H1 (cell line): ENCODE measurements at regions not wholly inside any gene's neighbourhood (a gene's known extent, or its start where the extent isn't known, plus 50 kb on each side); places are given as distances from the start of the nearest gene placed in this dataset.

Source experiments
- CTCF ChIA-PET: fragments of 300-600 bp; sonication (Branson Sonifier 250); formaldehyde crosslinking; loops from one replicate; lab custom pipeline; 2021; ENCODE audit not compliant: partially characterized antibody; lab: Charles Lee
- POLR2A ChIA-PET: fragments of 300-600 bp; sonication (Branson Sonifier 250); formaldehyde crosslinking; loops from one replicate; lab custom pipeline; 2021; ENCODE audit warnings: inconsistent platforms; ENCODE audit not compliant: partially characterized antibody; lab: Charles Lee
- DNase-seq, 2 experiments: peaks; one replicate each; pipeline versions ENCODE4 v3.0.0 to v3.0.0-alpha.2; 2010 to 2022; ENCODE audit warnings: low spot score in 2 of 2, low read depth in 1 of 2, mixed read lengths in 1 of 2
- FAIRE-seq: peaks from 2 replicates; lab custom pipeline; 2011; peaks lifted over from hg19 to GRCh38; lab: Jason Lieb, UNC
- H2AFZ ChIP-seq: 2 replicates; pipeline ENCODE4 v1.8.1; 2012; ENCODE audit warnings: low read length, inconsistent platforms
- H2AK5ac ChIP-seq: 2 replicates; pipeline ENCODE4 v1.6.1; 2013; ENCODE audit warnings: low read depth, low read length
- H2BK120ac ChIP-seq: replicated peaks from 2 replicates; pipeline ENCODE3; 2013; ENCODE audit warnings: low read depth, low read length, inconsistent platforms
- H2BK12ac ChIP-seq: 2 replicates; pipeline ENCODE4 v1.6.1; 2013; ENCODE audit warnings: low read depth, low read length
- H2BK15ac ChIP-seq: 2 replicates; pipeline ENCODE4 v1.6.1; 2013; ENCODE audit warnings: low read length
- H2BK20ac ChIP-seq: 2 replicates; pipeline ENCODE4 v1.6.1; 2013; ENCODE audit warnings: low read length
- H2BK5ac ChIP-seq: 2 replicates; pipeline ENCODE4 v1.6.1; 2013; ENCODE audit warnings: low read depth, low read length
- H3K14ac ChIP-seq: 2 replicates; pipeline ENCODE4 v1.6.1; 2013; ENCODE audit warnings: inconsistent platforms; ENCODE audit not compliant: insufficient read length
- H3K18ac ChIP-seq: 2 replicates; pipeline ENCODE4 v1.6.1; 2013; ENCODE audit warnings: low read length; ENCODE audit errors: extremely low read depth
- H3K23ac ChIP-seq: 2 replicates; pipeline ENCODE4 v1.6.1; 2013; ENCODE audit warnings: inconsistent platforms; ENCODE audit not compliant: insufficient read length
- H3K23me2 ChIP-seq: 2 replicates; pipeline ENCODE4 v1.6.1; 2013; ENCODE audit warnings: low read depth, low read length
- H3K27ac ChIP-seq: 2 replicates; pipeline ENCODE4 v1.6.1; 2011; ENCODE audit warnings: low read depth, low read length, inconsistent platforms
- H3K27me3 ChIP-seq, 4 experiments: replicated peaks in 1 of 4; 1 replicate in 1 of 4; 2 replicates in 3 of 4; pipeline versions ENCODE4 v1.6.1 to v1.8.1; 2011 to 2013; ENCODE audit warnings: low read length in 3 of 4, mild to moderate bottlenecking in 3 of 4, inconsistent platforms in 2 of 4, mixed read lengths in 2 of 4, moderate library complexity in 1 of 4; ENCODE audit not compliant: control insufficient read depth in 3 of 4, insufficient read depth in 3 of 4; ENCODE audit errors: extremely low read depth in 1 of 4
- H3K36me3 ChIP-seq, 4 experiments: 2 replicates each; pipeline versions ENCODE4 v1.6.1 to v1.8.1; 2011 to 2013; ENCODE audit warnings: mild to moderate bottlenecking in 4 of 4, low read length in 3 of 4, moderate library complexity in 2 of 4, control low read depth in 1 of 4, inconsistent platforms in 1 of 4; ENCODE audit not compliant: insufficient read depth in 4 of 4, control insufficient read depth in 2 of 4
- H3K4ac ChIP-seq: replicated peaks from 2 replicates; pipeline ENCODE3; 2013; ENCODE audit warnings: low read length, low read depth, mixed read lengths, inconsistent platforms; ENCODE audit not compliant: insufficient read length
- H3K4me1 ChIP-seq, 4 experiments: replicated peaks in 1 of 4; 1 replicate in 1 of 4; 2 replicates in 3 of 4; pipeline versions ENCODE4 v1.6.1 to v1.8.1; 2011 to 2013; ENCODE audit warnings: low read length in 3 of 4, inconsistent platforms in 2 of 4, mixed read lengths in 1 of 4; ENCODE audit not compliant: insufficient read depth in 4 of 4, control insufficient read depth in 3 of 4
- H3K4me2 ChIP-seq, 2 experiments: 2 replicates each; pipeline versions ENCODE4 v1.6.1 to v1.8.1; 2011 to 2013; ENCODE audit warnings: low read depth in 2 of 2, low read length in 2 of 2, control low read depth in 1 of 2, inconsistent platforms in 1 of 2, mild to moderate bottlenecking in 1 of 2; ENCODE audit not compliant: insufficient read depth in 1 of 2
- H3K4me3 ChIP-seq, 4 experiments: fragments of 200-600, 300-600 bp in 1 of 4; sonication (generic), shearing (Covaris generic), sonication (Bioruptor Twin) in 1 of 4; 2 replicates each; pipeline versions ENCODE4 v1.5.1 to v1.8.1; 2011 to 2016; ENCODE audit warnings: low read length in 4 of 4, low read depth in 3 of 4, control low read depth in 2 of 4, inconsistent platforms in 2 of 4, mild to moderate bottlenecking in 2 of 4, mixed read lengths in 1 of 4, moderate library complexity in 1 of 4; ENCODE audit not compliant: insufficient read depth in 2 of 4; ENCODE audit errors: extremely low read depth in 1 of 4
- H3K56ac ChIP-seq: replicated peaks from 2 replicates; pipeline ENCODE3; 2013; ENCODE audit warnings: low read depth, mild to moderate bottlenecking, mixed read lengths, low read length, inconsistent platforms; ENCODE audit not compliant: insufficient read length
- H3K79me1 ChIP-seq: 2 replicates; pipeline ENCODE4 v1.6.1; 2013; ENCODE audit warnings: low read depth, low read length, control low read depth
- H3K79me2 ChIP-seq, 2 experiments: 2 replicates each; pipeline versions ENCODE4 v1.6.1 to v1.8.1; 2012 to 2013; ENCODE audit warnings: low read length in 2 of 2, mild to moderate bottlenecking in 2 of 2, inconsistent platforms in 1 of 2; ENCODE audit not compliant: insufficient read depth in 2 of 2, control insufficient read depth in 1 of 2
- H3K9ac ChIP-seq, 4 experiments: replicated peaks in 1 of 4; 1 replicate in 1 of 4; 2 replicates in 3 of 4; pipeline versions ENCODE4 v1.6.1 to v1.8.1; 2011 to 2013; ENCODE audit warnings: low read depth in 3 of 4, low read length in 3 of 4, control low read depth in 2 of 4, mild to moderate bottlenecking in 2 of 4, moderate library complexity in 2 of 4, inconsistent platforms in 1 of 4; ENCODE audit errors: extremely low read depth in 1 of 4
- H3K9me3 ChIP-seq, 2 experiments: 2 replicates each; pipeline versions ENCODE4 v1.6.1 to v1.8.1; 2012 to 2013; ENCODE audit warnings: mild to moderate bottlenecking in 2 of 2, moderate library complexity in 2 of 2, control low read depth in 1 of 2, inconsistent platforms in 1 of 2, low read depth in 1 of 2, low read length in 1 of 2, mixed read lengths in 1 of 2; ENCODE audit not compliant: insufficient read depth in 2 of 2
- H4K20me1 ChIP-seq, 2 experiments: replicated peaks in 1 of 2; 2 replicates each; pipeline versions ENCODE3 to v1.8.1; 2011 to 2013; ENCODE audit warnings: inconsistent platforms in 2 of 2, low read length in 2 of 2, mild to moderate bottlenecking in 1 of 2; ENCODE audit not compliant: insufficient read depth in 2 of 2, control insufficient read depth in 1 of 2
- H4K5ac ChIP-seq: 2 replicates; pipeline ENCODE4 v1.6.1; 2013; ENCODE audit warnings: low read length, low read depth, mixed read lengths, inconsistent platforms; ENCODE audit not compliant: insufficient read length
- H4K8ac ChIP-seq: 2 replicates; pipeline ENCODE4 v1.8.0; 2013; ENCODE audit warnings: mild to moderate bottlenecking, moderate library complexity, low read length, inconsistent platforms; ENCODE audit not compliant: insufficient read depth; ENCODE audit errors: extremely low read depth
- H4K91ac ChIP-seq: replicated peaks from 2 replicates; pipeline ENCODE3; 2013; ENCODE audit warnings: low read length, mixed read lengths, inconsistent platforms; ENCODE audit not compliant: insufficient read length
- CEBPB ChIP-seq: IDR thresholded peaks from 2 replicates; pipeline ENCODE4 v1.6.1; 2012; ENCODE audit warnings: low read depth, low read length
- CHD1 ChIP-seq: IDR thresholded peaks from 2 replicates; pipeline ENCODE4 v1.6.1; 2012; ENCODE audit warnings: low read depth, low read length, improper control_type of control experiment
- KDM1A ChIP-seq: fragments of 200-600, 300-600 bp; sonication (generic); IDR thresholded peaks from 2 replicates; pipeline ENCODE4 v1.7.1; 2016; ENCODE audit warnings: mild to moderate bottlenecking, low read length, borderline replicate concordance
- NRF1 ChIP-seq: IDR thresholded peaks from 2 replicates; pipeline ENCODE4 v1.6.1; 2011; ENCODE audit warnings: mild to moderate bottlenecking, low read depth, low read length, improper control_type of control experiment
- RFX5 ChIP-seq: IDR thresholded peaks from 2 replicates; pipeline ENCODE4 v1.6.1; 2011; ENCODE audit warnings: low read depth, low read length, improper control_type of control experiment, borderline replicate concordance
- RNF2 ChIP-seq: fragments of 200-900, 300-1000 bp; sonication (generic); IDR thresholded peaks from 2 replicates; pipeline ENCODE4 v1.7.1; 2016; ENCODE audit warnings: borderline replicate concordance, low read depth, mild to moderate bottlenecking, antibody characterized with exemption, low read length; ENCODE audit not compliant: poor library complexity, severe bottlenecking; ENCODE audit errors: missing control alignments
- RXRA ChIP-seq: IDR thresholded peaks from 2 replicates; pipeline ENCODE4 v1.6.1; 2011; ENCODE audit warnings: low read depth, mild to moderate bottlenecking, low read length, moderate library complexity; ENCODE audit not compliant: insufficient read depth
- SP2 ChIP-seq: IDR thresholded peaks from 2 replicates; pipeline ENCODE4 v1.6.1; 2012; ENCODE audit warnings: mild to moderate bottlenecking, low read length, inconsistent platforms
- SRF ChIP-seq: IDR thresholded peaks from 2 replicates; pipeline ENCODE4 v1.6.1; 2011; ENCODE audit warnings: mild to moderate bottlenecking, low read depth, low read length, moderate library complexity
- TBP ChIP-seq: IDR thresholded peaks from 2 replicates; pipeline ENCODE4 v1.6.1; 2011; ENCODE audit warnings: low read depth, low read length, improper control_type of control experiment
- WGBS, 2 experiments: shearing (Covaris generic) in 1 of 2; methylation state at CpG; one replicate each; pipeline versions ENCODE4 v1.1.6 to v1.1.7; 2013 to 2015; ENCODE audit warnings: low lambda C conversion rate in 2 of 2, mixed read lengths in 2 of 2, inconsistent platforms in 1 of 2, low coverage in 1 of 2, missing lambda C conversion rate in 1 of 2; ENCODE audit not compliant: insufficient replicate concordance in 2 of 2, insufficient coverage in 1 of 2, insufficient read length in 1 of 2; ENCODE audit errors: extremely low coverage in 1 of 2, missing lambda C conversion rate in 1 of 2; 5-methylcytosine and 5-hydroxymethylcytosine counted together

DNA sequence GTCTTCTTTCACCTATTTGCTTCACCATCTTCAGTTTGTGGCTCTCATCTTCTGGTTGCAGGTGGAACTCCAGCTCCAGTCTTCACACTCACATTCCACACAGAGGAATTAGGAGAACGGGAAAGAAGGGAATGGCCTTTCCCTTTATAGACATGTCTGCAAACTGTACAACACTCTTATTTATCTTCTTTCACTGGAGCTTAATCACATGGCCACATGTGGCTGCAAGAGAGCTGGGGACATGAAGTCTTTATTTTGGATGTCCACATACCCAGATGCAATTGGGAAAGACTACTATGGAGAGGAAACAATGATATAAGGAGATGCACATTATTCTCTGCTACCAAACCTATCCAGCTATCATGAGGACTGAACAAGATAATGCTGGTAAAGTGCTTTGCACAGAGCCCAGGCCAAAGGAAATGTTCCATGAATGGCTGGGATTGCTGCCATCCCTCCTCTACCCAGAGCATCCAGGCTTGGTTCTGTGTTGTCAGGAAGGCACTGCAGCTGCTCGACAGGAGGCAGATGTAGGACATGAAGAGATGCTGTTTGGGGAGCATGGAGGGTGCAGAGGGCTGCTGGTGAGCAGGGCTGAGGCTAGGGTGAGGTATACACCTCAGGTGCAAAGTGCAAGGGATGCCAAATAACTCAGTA is 183.8 kb upstream of the TBX20 start:
- Histone ChIP-seq H3K27me3 (no peaks in the 10 kb centered on the region), H3K9ac (no peak overlapping the region), H2BK15ac (no peak overlapping the region), H4K8ac (no peak overlapping the region), H2BK12ac (no peak overlapping the region), H3K56ac (no peak overlapping the region), H4K5ac (no peak overlapping the region), H2AK5ac (no peak overlapping the region), H3K18ac (no peak overlapping the region), H3K23me2 (no peaks in the 10 kb centered on the region), H4K20me1 (no peaks in the 10 kb centered on the region), H2BK120ac (no peak overlapping the region), H3K4me3 (no peak overlapping the region), H3K4me1 (no peaks in the 10 kb centered on the region), H3K79me1 (no peaks in the 10 kb centered on the region), H2BK20ac (no peak overlapping the region), H3K14ac (no peak overlapping the region), H3K4me2 (no peak overlapping the region), H2BK5ac (no peak overlapping the region), H3K36me3 (no peaks in the 10 kb centered on the region), H3K23ac (no peak overlapping the region), H3K4ac (no peak overlapping the region), H4K91ac (no peak overlapping the region), H3K79me2 (no peaks in the 10 kb centered on the region), H3K9me3 (0 out of 4 replicates have a peak, but pooled peaks cover 0 to under 1% of the 10 kb centered on the region in 2 experiments), H2AFZ (no peak overlapping the region), H3K27ac (no peak overlapping the region)
- 100% methylated on average over 2 of the region's 2 CpGs; no CpG with 5 or more reads in 1 of the 2 experiments for WGBS, 2 experiments
- FAIRE-seq (no peak), DNase-seq (no peak)
- CTCF ChIA-PET: interaction anchor here (1.8 to 2.1 kb wide), 2 partner anchors 13 to 82 kb away, joined by 4 to 11 read pairs; no protein-coding TSS in a partner anchor
- POLR2A ChIA-PET: no interaction called here
- TF ChIP-seq NRF1 (no peak), RFX5 (no peak), KDM1A (no peak), RNF2 (no peak), SRF (no peak), CHD1 (no peak), SP2 (no peak), RXRA (no peak), CEBPB (no peak), TBP (no peak)
